SK-N-SH treated with all-trans-retinoic acid at 6 μM for 48 hours (cell line): ENCODE measurements at regions not wholly inside any gene's neighbourhood (a gene's known extent, or its start where the extent isn't known, plus 50 kb on each side); places are given as distances from the start of the nearest gene placed in this dataset.

Source experiments
- PATZ1 ChIP-seq: fragments of 250-450 bp; sonication (Bioruptor Pico); IDR thresholded peaks from 2 replicates; pipeline ENCODE4 v1.8.0; 2020; ENCODE audit warnings: mild to moderate bottlenecking, moderate library complexity, borderline replicate concordance
- RARB ChIP-seq: fragments of 250-450 bp; sonication (Bioruptor Pico); IDR thresholded peaks from 2 replicates; pipeline ENCODE4 v1.8.0; 2021; ENCODE audit warnings: mild to moderate bottlenecking, moderate library complexity
- TOX ChIP-seq: fragments of 250-450 bp; sonication (Bioruptor Pico); IDR thresholded peaks from 2 replicates; pipeline ENCODE4 v1.8.0; 2021; ENCODE audit warnings: mild to moderate bottlenecking, moderate library complexity, borderline replicate concordance

DNA sequence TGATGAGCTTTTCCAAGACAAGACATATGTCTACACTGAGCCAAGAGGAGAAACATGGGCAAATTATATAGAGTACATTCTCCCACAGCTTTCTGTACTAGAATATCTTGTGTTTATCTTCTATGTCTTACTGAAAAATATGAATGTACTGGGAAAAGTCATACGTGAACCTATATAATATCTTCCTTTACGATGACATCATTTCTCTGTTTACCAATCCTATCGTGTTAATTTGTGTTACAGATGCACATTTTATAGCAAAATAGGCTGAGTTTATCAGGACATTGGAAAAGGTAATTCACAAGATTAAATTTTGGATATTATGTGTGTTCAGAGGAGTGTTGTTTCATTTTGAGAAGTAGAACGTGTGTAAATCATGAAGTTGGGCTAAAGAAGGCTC lies 452.5 kb upstream of the THRB start:
- TF ChIP-seq PATZ1, result no peak
- TF ChIP-seq TOX (CRISPR knock-in tag), result no peak
- no peak for TF ChIP-seq RARB (CRISPR knock-in tag)
